H1 (cell line): ENCODE measurements at regions not wholly inside any gene's neighbourhood (a gene's known extent, or its start where the extent isn't known, plus 50 kb on each side); places are given as distances from the start of the nearest gene placed in this dataset.

Source experiments
- CTCF ChIA-PET: fragments of 300-600 bp; sonication (Branson Sonifier 250); formaldehyde crosslinking; loops from one replicate; lab custom pipeline; 2021; ENCODE audit not compliant: partially characterized antibody; lab: Charles Lee
- POLR2A ChIA-PET: fragments of 300-600 bp; sonication (Branson Sonifier 250); formaldehyde crosslinking; loops from one replicate; lab custom pipeline; 2021; ENCODE audit warnings: inconsistent platforms; ENCODE audit not compliant: partially characterized antibody; lab: Charles Lee
- DNase-seq, 2 experiments: peaks; one replicate each; pipeline versions ENCODE4 v3.0.0 to v3.0.0-alpha.2; 2010 to 2022; ENCODE audit warnings: low spot score in 2 of 2, low read depth in 1 of 2, mixed read lengths in 1 of 2
- FAIRE-seq: peaks from 2 replicates; lab custom pipeline; 2011; peaks lifted over from hg19 to GRCh38; lab: Jason Lieb, UNC
- H2AFZ ChIP-seq: 2 replicates; pipeline ENCODE4 v1.8.1; 2012; ENCODE audit warnings: low read length, inconsistent platforms
- H2AK5ac ChIP-seq: 2 replicates; pipeline ENCODE4 v1.6.1; 2013; ENCODE audit warnings: low read depth, low read length
- H2BK120ac ChIP-seq: replicated peaks from 2 replicates; pipeline ENCODE3; 2013; ENCODE audit warnings: low read depth, low read length, inconsistent platforms
- H2BK12ac ChIP-seq: 2 replicates; pipeline ENCODE4 v1.6.1; 2013; ENCODE audit warnings: low read depth, low read length
- H2BK15ac ChIP-seq: 2 replicates; pipeline ENCODE4 v1.6.1; 2013; ENCODE audit warnings: low read length
- H2BK20ac ChIP-seq: 2 replicates; pipeline ENCODE4 v1.6.1; 2013; ENCODE audit warnings: low read length
- H2BK5ac ChIP-seq: 2 replicates; pipeline ENCODE4 v1.6.1; 2013; ENCODE audit warnings: low read depth, low read length
- H3K14ac ChIP-seq: 2 replicates; pipeline ENCODE4 v1.6.1; 2013; ENCODE audit warnings: inconsistent platforms; ENCODE audit not compliant: insufficient read length
- H3K18ac ChIP-seq: 2 replicates; pipeline ENCODE4 v1.6.1; 2013; ENCODE audit warnings: low read length; ENCODE audit errors: extremely low read depth
- H3K23ac ChIP-seq: 2 replicates; pipeline ENCODE4 v1.6.1; 2013; ENCODE audit warnings: inconsistent platforms; ENCODE audit not compliant: insufficient read length
- H3K23me2 ChIP-seq: 2 replicates; pipeline ENCODE4 v1.6.1; 2013; ENCODE audit warnings: low read depth, low read length
- H3K27ac ChIP-seq: 2 replicates; pipeline ENCODE4 v1.6.1; 2011; ENCODE audit warnings: low read depth, low read length, inconsistent platforms
- H3K27me3 ChIP-seq, 4 experiments: replicated peaks in 1 of 4; 1 replicate in 1 of 4; 2 replicates in 3 of 4; pipeline versions ENCODE4 v1.6.1 to v1.8.1; 2011 to 2013; ENCODE audit warnings: low read length in 3 of 4, mild to moderate bottlenecking in 3 of 4, inconsistent platforms in 2 of 4, mixed read lengths in 2 of 4, moderate library complexity in 1 of 4; ENCODE audit not compliant: control insufficient read depth in 3 of 4, insufficient read depth in 3 of 4; ENCODE audit errors: extremely low read depth in 1 of 4
- H3K36me3 ChIP-seq, 4 experiments: 2 replicates each; pipeline versions ENCODE4 v1.6.1 to v1.8.1; 2011 to 2013; ENCODE audit warnings: mild to moderate bottlenecking in 4 of 4, low read length in 3 of 4, moderate library complexity in 2 of 4, control low read depth in 1 of 4, inconsistent platforms in 1 of 4; ENCODE audit not compliant: insufficient read depth in 4 of 4, control insufficient read depth in 2 of 4
- H3K4ac ChIP-seq: replicated peaks from 2 replicates; pipeline ENCODE3; 2013; ENCODE audit warnings: low read length, low read depth, mixed read lengths, inconsistent platforms; ENCODE audit not compliant: insufficient read length
- H3K4me1 ChIP-seq, 4 experiments: replicated peaks in 1 of 4; 1 replicate in 1 of 4; 2 replicates in 3 of 4; pipeline versions ENCODE4 v1.6.1 to v1.8.1; 2011 to 2013; ENCODE audit warnings: low read length in 3 of 4, inconsistent platforms in 2 of 4, mixed read lengths in 1 of 4; ENCODE audit not compliant: insufficient read depth in 4 of 4, control insufficient read depth in 3 of 4
- H3K4me2 ChIP-seq, 2 experiments: 2 replicates each; pipeline versions ENCODE4 v1.6.1 to v1.8.1; 2011 to 2013; ENCODE audit warnings: low read depth in 2 of 2, low read length in 2 of 2, control low read depth in 1 of 2, inconsistent platforms in 1 of 2, mild to moderate bottlenecking in 1 of 2; ENCODE audit not compliant: insufficient read depth in 1 of 2
- H3K4me3 ChIP-seq, 4 experiments: fragments of 200-600, 300-600 bp in 1 of 4; sonication (generic), shearing (Covaris generic), sonication (Bioruptor Twin) in 1 of 4; 2 replicates each; pipeline versions ENCODE4 v1.5.1 to v1.8.1; 2011 to 2016; ENCODE audit warnings: low read length in 4 of 4, low read depth in 3 of 4, control low read depth in 2 of 4, inconsistent platforms in 2 of 4, mild to moderate bottlenecking in 2 of 4, mixed read lengths in 1 of 4, moderate library complexity in 1 of 4; ENCODE audit not compliant: insufficient read depth in 2 of 4; ENCODE audit errors: extremely low read depth in 1 of 4
- H3K56ac ChIP-seq: replicated peaks from 2 replicates; pipeline ENCODE3; 2013; ENCODE audit warnings: low read depth, mild to moderate bottlenecking, mixed read lengths, low read length, inconsistent platforms; ENCODE audit not compliant: insufficient read length
- H3K79me1 ChIP-seq: 2 replicates; pipeline ENCODE4 v1.6.1; 2013; ENCODE audit warnings: low read depth, low read length, control low read depth
- H3K79me2 ChIP-seq, 2 experiments: 2 replicates each; pipeline versions ENCODE4 v1.6.1 to v1.8.1; 2012 to 2013; ENCODE audit warnings: low read length in 2 of 2, mild to moderate bottlenecking in 2 of 2, inconsistent platforms in 1 of 2; ENCODE audit not compliant: insufficient read depth in 2 of 2, control insufficient read depth in 1 of 2
- H3K9ac ChIP-seq, 4 experiments: replicated peaks in 1 of 4; 1 replicate in 1 of 4; 2 replicates in 3 of 4; pipeline versions ENCODE4 v1.6.1 to v1.8.1; 2011 to 2013; ENCODE audit warnings: low read depth in 3 of 4, low read length in 3 of 4, control low read depth in 2 of 4, mild to moderate bottlenecking in 2 of 4, moderate library complexity in 2 of 4, inconsistent platforms in 1 of 4; ENCODE audit errors: extremely low read depth in 1 of 4
- H3K9me3 ChIP-seq, 2 experiments: 2 replicates each; pipeline versions ENCODE4 v1.6.1 to v1.8.1; 2012 to 2013; ENCODE audit warnings: mild to moderate bottlenecking in 2 of 2, moderate library complexity in 2 of 2, control low read depth in 1 of 2, inconsistent platforms in 1 of 2, low read depth in 1 of 2, low read length in 1 of 2, mixed read lengths in 1 of 2; ENCODE audit not compliant: insufficient read depth in 2 of 2
- H4K20me1 ChIP-seq, 2 experiments: replicated peaks in 1 of 2; 2 replicates each; pipeline versions ENCODE3 to v1.8.1; 2011 to 2013; ENCODE audit warnings: inconsistent platforms in 2 of 2, low read length in 2 of 2, mild to moderate bottlenecking in 1 of 2; ENCODE audit not compliant: insufficient read depth in 2 of 2, control insufficient read depth in 1 of 2
- H4K5ac ChIP-seq: 2 replicates; pipeline ENCODE4 v1.6.1; 2013; ENCODE audit warnings: low read length, low read depth, mixed read lengths, inconsistent platforms; ENCODE audit not compliant: insufficient read length
- H4K8ac ChIP-seq: 2 replicates; pipeline ENCODE4 v1.8.0; 2013; ENCODE audit warnings: mild to moderate bottlenecking, moderate library complexity, low read length, inconsistent platforms; ENCODE audit not compliant: insufficient read depth; ENCODE audit errors: extremely low read depth
- H4K91ac ChIP-seq: replicated peaks from 2 replicates; pipeline ENCODE3; 2013; ENCODE audit warnings: low read length, mixed read lengths, inconsistent platforms; ENCODE audit not compliant: insufficient read length
- FOSL1 ChIP-seq: IDR thresholded peaks from 2 replicates; pipeline ENCODE4 v1.6.1; 2011; ENCODE audit warnings: mild to moderate bottlenecking, low read depth, low read length, moderate library complexity; ENCODE audit not compliant: insufficient read depth
- WGBS, 2 experiments: shearing (Covaris generic) in 1 of 2; methylation state at CpG; one replicate each; pipeline versions ENCODE4 v1.1.6 to v1.1.7; 2013 to 2015; ENCODE audit warnings: low lambda C conversion rate in 2 of 2, mixed read lengths in 2 of 2, inconsistent platforms in 1 of 2, low coverage in 1 of 2, missing lambda C conversion rate in 1 of 2; ENCODE audit not compliant: insufficient replicate concordance in 2 of 2, insufficient coverage in 1 of 2, insufficient read length in 1 of 2; ENCODE audit errors: extremely low coverage in 1 of 2, missing lambda C conversion rate in 1 of 2; 5-methylcytosine and 5-hydroxymethylcytosine counted together

DNA sequence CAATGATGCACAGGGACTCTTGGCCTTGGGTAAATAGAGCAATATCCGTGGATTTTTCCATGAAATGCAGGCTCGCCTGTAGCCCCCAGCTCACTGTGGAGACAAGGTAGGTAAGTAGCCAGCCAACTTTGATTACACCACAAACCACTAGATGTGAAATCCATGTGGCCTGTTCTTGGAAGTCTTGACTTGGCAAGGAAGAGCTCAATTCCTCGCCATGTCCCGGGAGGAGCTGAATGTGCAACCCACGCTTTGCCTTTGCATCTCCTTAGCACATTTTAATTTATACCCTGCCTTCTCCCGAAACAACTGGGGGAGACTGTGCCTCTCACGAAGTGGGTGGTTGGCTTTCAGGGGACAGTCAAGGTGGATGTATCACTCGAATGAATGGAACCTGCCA is 347.7 kb upstream of the MKI67 start:
- Histone ChIP-seq H3K14ac (no peak overlapping the region), H3K4ac (no peak overlapping the region), H2AFZ (no peak overlapping the region), H3K4me1 (no peaks in the 10 kb centered on the region), H2BK20ac (no peak overlapping the region), H2BK120ac (no peak overlapping the region), H4K20me1 (peaks cover 0 to 6% of the 10 kb centered on the region in 2 experiments), H3K23ac (no peak overlapping the region), H4K5ac (no peak overlapping the region), H3K23me2 (peaks cover 8% of the 10 kb centered on the region; the same call in 1 of the 2 replicates), H2AK5ac (no peak overlapping the region), H3K9ac (no peak overlapping the region), H3K27ac (no peak overlapping the region), H3K56ac (no peak overlapping the region), H3K27me3 (no peaks in the 10 kb centered on the region), H2BK12ac (no peak overlapping the region), H2BK5ac (no peak overlapping the region), H3K36me3 (no peaks in the 10 kb centered on the region), H3K4me3 (no peak overlapping the region), H4K8ac (no peak overlapping the region), H3K18ac (no peak overlapping the region), H4K91ac (no peak overlapping the region), H3K79me1 (no peaks in the 10 kb centered on the region), H3K9me3 (no peaks in the 10 kb centered on the region), H3K79me2 (no peaks in the 10 kb centered on the region; a peak in 1 of 4 replicates), H2BK15ac (no peak overlapping the region), H3K4me2 (no peak overlapping the region)
- CTCF ChIA-PET: interaction anchor here (1.0 kb wide), 1 partner anchor 25 kb away, joined by 3 read pairs; no protein-coding TSS in a partner anchor
- WGBS, 2 experiments: 94% methylated on average over 8 of the region's 8 CpGs; no CpG with 5 or more reads in 1 of the 2 experiments
- DNase-seq (no peak), FAIRE-seq (no peak)
- TF ChIP-seq FOSL1: no peak
- POLR2A ChIA-PET: no interaction called here
